ENCODE measurements at regions not wholly inside any gene's neighbourhood (a gene's known extent, or its start where the extent isn't known, plus 50 kb on each side); places are given as distances from the start of the nearest gene placed in this dataset.
"Not testable (repeated sequence)": the region's sequence is repeated elsewhere in the genome, so short reads cannot be mapped to it uniquely, and the experiment has no call there.

DNA sequence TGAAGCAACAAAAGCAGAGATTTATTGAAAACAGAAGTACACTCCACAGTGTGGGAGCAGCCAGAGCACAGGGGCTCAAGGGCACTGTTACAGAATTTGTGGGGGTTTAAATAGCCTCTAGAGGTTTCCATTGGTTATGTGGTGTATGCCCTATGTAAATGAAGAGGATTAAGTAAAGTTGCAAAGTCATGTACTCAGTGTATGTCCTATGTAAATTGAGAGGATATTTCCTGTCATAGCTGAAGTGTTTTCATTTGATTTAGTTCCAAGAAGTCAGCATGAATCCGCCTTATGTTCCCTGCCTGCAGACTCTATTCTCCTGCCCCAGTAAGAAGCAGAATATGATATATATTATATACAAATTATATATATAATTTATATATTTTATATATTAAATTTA lies 966.0 kb upstream of the COX7C start:
- no peak for DNase-seq (ENCODE audit: low spot score in 2 of 2)
- no peak overlapping the region for H3K4me3 ChIP-seq
- H3K27ac ChIP-seq, result no peak overlapping the region
- peaks cover 0 to 25% (median 0%) of the 10 kb centered on the region in 4 donors for H3K9me3 ChIP-seq
- H3K27me3 ChIP-seq, result no peaks in the 10 kb centered on the region
- no peaks in the 10 kb centered on the region for H3K4me1 ChIP-seq
- TF ChIP-seq CTCF (IDR thresholded peaks at IDR 0.05) (no peak), POLR2A (IDR thresholded peaks at IDR 0.05) (no peak), EP300 (IDR thresholded peaks at IDR 0.05) (no peak)
- WGBS, 2 donors, result 58 to 79% methylated on average over 1 of the region's 1 CpG
- no peaks in the 10 kb centered on the region for H3K36me3 ChIP-seq

DNA sequence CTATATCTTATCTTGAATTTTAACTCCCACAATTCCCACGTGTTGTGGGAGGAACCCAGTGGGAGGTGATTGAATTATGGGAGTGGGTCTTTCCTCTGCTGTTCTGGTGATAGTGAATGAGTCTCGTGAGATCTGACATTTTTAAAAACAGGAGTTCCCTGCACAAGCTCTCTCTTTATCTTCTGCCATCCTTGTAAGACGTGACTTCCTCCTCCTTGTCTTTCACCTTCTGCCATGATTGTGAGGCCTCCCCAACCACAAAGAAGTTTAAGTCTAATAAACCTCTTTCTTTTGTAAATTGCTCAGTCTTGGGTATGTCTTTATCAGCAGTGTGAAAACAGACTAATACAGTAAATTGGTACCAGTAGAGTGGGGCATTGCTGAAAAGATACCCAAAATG lies 963.6 kb upstream of the COX7C start:
- WGBS, 2 donors, result 73 to 74% methylated on average over 3 of the region's 3 CpGs
- not testable (repeated sequence) for H3K36me3 ChIP-seq; DNase-seq (ENCODE audit: low spot score in 2 of 2); H3K27me3 ChIP-seq; H3K27ac ChIP-seq; H3K4me1 ChIP-seq; H3K4me3 ChIP-seq
- peaks cover 0 to 31% (median 0%) of the 10 kb centered on the region in 4 donors for H3K9me3 ChIP-seq

DNA sequence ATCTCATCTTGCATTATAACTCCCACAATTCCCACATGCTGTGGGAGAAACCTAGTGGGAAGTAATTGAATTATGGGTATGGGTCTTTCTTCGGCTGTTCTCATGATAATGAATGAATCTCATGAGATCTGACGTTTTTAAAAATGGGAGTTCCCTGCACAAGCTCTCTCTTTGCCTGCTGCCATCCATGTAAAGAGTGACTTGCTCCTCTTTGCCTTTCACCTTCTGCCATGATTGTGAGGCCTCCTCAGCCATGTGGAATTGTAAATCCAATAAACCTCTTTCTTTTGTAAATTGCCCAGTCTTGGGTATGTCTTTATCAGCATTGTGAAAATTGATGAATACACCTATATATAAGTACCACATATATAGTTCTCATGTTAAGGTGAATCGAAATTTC lies 961.7 kb upstream of the COX7C start:
- no peaks in the 10 kb centered on the region for H3K27me3 ChIP-seq
- no peak overlapping the region for H3K27ac ChIP-seq
- H3K4me3 ChIP-seq, result no peak overlapping the region
- no peaks in the 10 kb centered on the region for H3K36me3 ChIP-seq
- DNase-seq (ENCODE audit: low spot score in 2 of 2), result no peak
- peaks cover 0 to 31% (median 0%) of the 10 kb centered on the region in 4 donors for H3K9me3 ChIP-seq
- H3K4me1 ChIP-seq, result no peaks in the 10 kb centered on the region
- 69 to 84% methylated on average over 3 of the region's 3 CpGs for WGBS, 2 donors
- TF ChIP-seq POLR2A (IDR thresholded peaks at IDR 0.05) (no peak), CTCF (IDR thresholded peaks at IDR 0.05) (no peak), EP300 (IDR thresholded peaks at IDR 0.05) (no peak)

GRCh38 chr5:85657328-85657727 lies 960.4 kb upstream of the COX7C start:
- H3K36me3 ChIP-seq; H3K27ac ChIP-seq; H3K4me3 ChIP-seq; DNase-seq (ENCODE audit: low spot score in 2 of 2); H3K27me3 ChIP-seq; H3K4me1 ChIP-seq: not testable (repeated sequence)
- H3K9me3 ChIP-seq, result peaks cover 0 to 31% (median 0%) of the 10 kb centered on the region in 4 donors
- 84 to 89% methylated on average over 1 of the region's 1 CpG for WGBS, 2 donors

- not testable (repeated sequence) for H3K4me1 ChIP-seq; H3K9me3 ChIP-seq; H3K27ac ChIP-seq; H3K4me3 ChIP-seq; H3K27me3 ChIP-seq; H3K36me3 ChIP-seq; DNase-seq (ENCODE audit: low spot score in 2 of 2)
- 97% methylated on average over 7 to 22 of the region's 29 CpGs for WGBS, 2 donors
These were observed 954.6 kb upstream of the COX7C start for GRCh38 chr5:85662969-85663707.

DNA sequence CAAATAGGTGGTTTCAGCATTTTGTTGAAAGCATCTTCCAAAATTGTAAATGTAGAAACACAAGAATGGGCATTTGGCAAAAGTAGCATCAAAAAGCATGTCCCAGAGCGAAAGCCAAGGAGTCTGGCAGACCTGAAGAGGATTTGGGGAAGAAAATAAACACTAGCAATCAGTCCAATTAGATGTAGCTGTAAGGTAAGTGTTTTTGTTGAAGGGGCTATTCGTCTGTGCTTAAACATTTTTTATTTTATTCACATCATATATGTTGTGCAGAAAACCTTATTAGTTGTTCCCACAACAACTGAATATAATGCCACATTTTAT lies 954.1 kb upstream of the COX7C start:
- no peak for DNase-seq (ENCODE audit: low spot score in 2 of 2)
- 79 to 83% methylated on average over 2 of the region's 2 CpGs for WGBS, 2 donors
- no peak overlapping the region for H3K4me3 ChIP-seq
- TF ChIP-seq CTCF (IDR thresholded peaks at IDR 0.05) (no peak), EP300 (IDR thresholded peaks at IDR 0.05) (no peak), POLR2A (IDR thresholded peaks at IDR 0.05) (no peak)
- H3K4me1 ChIP-seq, result no peaks in the 10 kb centered on the region
- H3K27me3 ChIP-seq, result no peaks in the 10 kb centered on the region
- H3K36me3 ChIP-seq, result no peaks in the 10 kb centered on the region
- no peak overlapping the region for H3K27ac ChIP-seq
- no peaks in the 10 kb centered on the region for H3K9me3 ChIP-seq

- TF ChIP-seq CTCF (IDR thresholded peaks at IDR 0.05) (no peak), POLR2A (IDR thresholded peaks at IDR 0.05) (no peak), EP300 (IDR thresholded peaks at IDR 0.05) (no peak)
- Histone ChIP-seq H3K4me3 (no peak overlapping the region), H3K36me3 (no peaks in the 10 kb centered on the region), H3K9me3 (no peaks in the 10 kb centered on the region), H3K4me1 (no peaks in the 10 kb centered on the region), H3K27me3 (no peaks in the 10 kb centered on the region), H3K27ac (no peak overlapping the region)
- DNase-seq (ENCODE audit: low spot score in 2 of 2), result no peak
These were observed 947.3 kb upstream of the COX7C start for GRCh38 chr5:85670417-85670816.
